NCI-H146 treated with DMSO at 0.1 percent for 48 hours (cell line): ENCODE measurements at regions not wholly inside any gene's neighbourhood (a gene's known extent, or its start where the extent isn't known, plus 50 kb on each side); places are given as distances from the start of the nearest gene placed in this dataset.
"Not testable (repeated sequence)": the region's sequence is repeated elsewhere in the genome, so short reads cannot be mapped to it uniquely, and the experiment has no call there.

Experiments used
- DNase-seq: peaks from one replicate; lab custom pipeline; 2025; ENCODE audit not compliant: unreplicated experiment; lab: John Stamatoyannopoulos, UW

- no peak for DNase-seq
Observed at GRCh38 chr16:50497592-50497991, 50.6 kb upstream of the NKD1 start.

DNA sequence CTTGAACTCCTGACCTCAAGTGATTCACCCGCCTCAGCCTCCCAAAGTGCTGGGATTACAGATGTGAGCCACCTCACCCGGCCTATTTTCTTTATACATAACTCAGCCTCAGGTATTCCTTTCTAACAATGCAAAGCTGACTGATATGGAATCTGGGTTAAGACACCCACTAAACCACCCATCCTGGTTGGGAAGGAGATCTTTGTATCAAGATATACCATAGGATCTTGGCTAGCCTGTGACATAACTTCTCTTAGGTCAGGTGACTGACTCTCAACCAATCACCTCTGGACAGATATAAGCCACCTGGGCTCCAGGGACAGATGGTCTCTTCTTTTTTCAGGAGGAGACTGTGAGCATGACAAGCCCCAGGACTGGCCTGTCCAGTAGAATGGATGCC, 51.2 kb upstream of the NKD1 start:
- no peak for DNase-seq

DNA sequence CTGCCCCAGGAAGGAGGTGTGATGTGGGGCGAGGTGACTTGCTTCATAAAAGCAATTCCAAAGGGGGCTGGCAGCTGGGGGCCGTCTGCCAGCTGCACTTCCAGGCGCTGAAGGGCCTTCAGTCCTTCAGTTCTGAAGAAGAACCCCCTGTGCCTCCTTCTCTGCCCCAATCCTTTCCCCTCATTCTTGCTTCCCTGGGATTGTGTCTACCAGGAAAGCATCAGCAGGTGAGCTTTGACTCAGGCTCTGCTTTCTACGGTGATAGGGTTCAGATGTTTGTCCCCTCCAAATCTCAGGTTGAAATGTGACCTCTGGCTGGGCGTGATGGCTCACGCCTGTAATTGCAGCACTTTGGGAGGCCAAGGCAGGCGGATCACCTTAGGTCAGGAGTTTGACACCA, 52.5 kb upstream of the NKD1 start:
- DNase-seq, result no peak

GRCh38 chr16:50494501-50495491, 53.4 kb upstream of the NKD1 start:
- DNase-seq, result no peak

DNA sequence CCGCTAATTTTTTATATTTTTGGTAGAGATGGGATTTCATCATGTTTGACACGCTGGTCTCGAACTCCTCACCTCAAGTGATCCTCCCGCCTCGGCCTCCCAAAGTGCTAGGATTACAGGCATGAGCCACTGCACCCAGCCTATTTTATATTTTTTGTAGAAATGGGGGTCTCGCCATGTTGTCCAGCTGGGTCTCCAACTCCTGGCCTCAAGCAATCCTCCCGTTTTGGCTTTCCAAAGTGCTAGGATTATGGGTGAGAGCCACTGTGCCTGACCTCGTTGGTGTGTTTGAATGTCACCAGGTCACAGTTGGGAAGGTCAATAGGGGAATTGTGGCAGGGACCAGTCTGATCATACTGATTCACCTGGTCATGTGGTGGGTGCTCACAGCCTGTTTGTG, 56.7 kb upstream of the NKD1 start:
- no peak for DNase-seq

DNA sequence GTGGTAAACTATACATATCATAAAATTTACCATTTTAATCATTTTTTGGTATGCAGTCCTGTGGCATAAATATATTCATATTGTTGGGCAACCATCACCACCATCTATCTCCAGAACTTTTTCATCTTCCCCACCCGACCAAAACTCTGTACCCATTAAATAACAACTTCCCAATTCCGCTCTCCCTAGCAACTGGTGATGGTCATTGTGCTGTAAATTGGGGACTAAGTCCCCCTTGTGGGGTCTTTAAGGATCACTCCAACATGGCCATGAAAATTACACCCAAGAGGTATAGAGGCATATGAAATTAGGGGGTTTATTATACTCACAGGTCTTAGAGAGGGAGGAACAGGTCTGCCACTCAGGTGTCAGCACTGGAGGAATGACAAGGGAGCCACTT, 57.4 kb upstream of the NKD1 start:
- DNase-seq, result no peak

- no peak for DNase-seq
Observed at GRCh38 chr16:50489182-50489581, 59.0 kb upstream of the NKD1 start.

- no peak for DNase-seq
Observed at GRCh38 chr16:50487528-50487927, 60.7 kb upstream of the NKD1 start.

DNA sequence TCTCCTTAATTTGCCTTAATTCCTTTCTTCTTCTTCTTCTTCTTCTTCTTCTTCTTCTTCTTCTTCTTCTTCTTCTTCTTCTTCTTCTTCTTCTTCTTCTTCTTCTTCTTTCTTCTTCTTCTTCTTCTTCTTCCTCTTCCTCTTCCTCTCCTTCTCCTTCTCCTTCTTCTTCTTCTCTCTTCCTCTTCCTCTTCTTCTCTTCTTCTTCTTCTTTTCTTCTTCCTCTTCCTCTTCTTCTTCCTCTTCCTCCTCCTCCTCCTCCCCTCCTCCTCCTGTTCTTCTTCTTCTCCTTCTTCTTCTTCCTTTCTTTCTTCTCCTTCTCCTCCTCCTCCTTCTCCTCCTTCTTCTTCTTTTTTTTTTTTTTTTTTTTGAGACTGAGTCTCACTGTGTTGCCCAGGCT, 62.0 kb upstream of the NKD1 start:
- not testable (repeated sequence) for DNase-seq

DNA sequence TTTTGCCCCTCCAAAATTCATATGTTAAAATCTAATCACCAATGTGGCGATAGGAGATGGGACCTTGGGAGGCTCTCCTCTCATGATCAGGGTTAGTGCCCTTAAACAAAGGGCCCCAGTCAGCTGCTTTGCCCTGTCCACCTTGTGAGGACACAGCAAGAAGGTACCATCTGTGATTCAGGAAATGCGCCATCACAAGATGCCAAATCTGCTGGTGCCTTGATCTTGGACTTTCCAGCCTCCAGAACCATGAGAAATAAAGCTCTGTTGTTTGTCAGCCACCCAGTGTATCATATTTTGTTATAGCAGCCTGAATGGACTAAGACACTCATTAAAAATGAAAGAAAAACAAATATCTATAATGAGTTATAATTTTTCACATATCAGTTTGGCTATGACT, 63.0 kb upstream of the NKD1 start:
- no peak for DNase-seq

DNA sequence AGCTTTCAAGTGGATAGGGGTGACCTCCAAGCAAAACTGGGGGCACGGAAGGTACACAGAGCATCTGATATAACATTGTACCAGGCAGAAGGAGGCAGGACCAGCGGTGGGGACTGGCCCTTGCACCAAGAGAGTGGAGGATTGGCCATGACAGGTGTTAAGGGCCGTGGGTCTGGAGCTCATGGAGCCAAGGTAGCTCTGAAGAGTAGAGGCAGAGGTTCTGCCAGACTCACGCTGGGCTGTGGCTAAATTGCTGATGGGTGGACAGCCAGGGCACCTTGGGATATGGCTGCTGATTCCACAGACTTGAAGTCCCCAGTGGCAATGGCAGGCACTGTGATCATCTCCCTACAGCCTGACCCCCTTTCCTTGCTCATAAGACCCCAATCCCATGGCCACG, 65.9 kb upstream of the NKD1 start:
- DNase-seq, result no peak

DNA sequence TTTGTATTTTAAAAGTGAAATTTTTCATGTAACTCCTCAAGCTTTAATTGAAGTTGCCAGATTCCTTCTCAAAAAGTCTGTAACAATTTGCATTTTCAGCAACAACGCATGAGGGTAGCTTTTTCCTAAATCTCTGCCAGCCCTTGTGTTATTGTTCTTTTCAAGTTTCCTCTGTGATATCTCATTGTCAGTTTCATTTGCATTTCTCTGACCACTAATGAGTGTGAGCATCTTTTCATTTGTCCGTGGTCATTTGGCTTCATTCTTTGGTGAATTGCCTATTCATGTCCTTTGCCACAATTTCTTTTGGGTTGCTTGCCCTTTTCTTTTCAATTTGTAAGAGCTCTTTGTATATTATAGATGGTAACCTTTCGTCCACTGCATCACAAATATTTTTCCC, 68.0 kb upstream of the NKD1 start:
- no peak for DNase-seq

GRCh38 chr16:50479771-50480170, 68.4 kb upstream of the NKD1 start:
- DNase-seq, result no peak

GRCh38 chr16:50478773-50479149, 69.4 kb upstream of the NKD1 start:
- peak; percentile 49 for DNase-seq

DNA sequence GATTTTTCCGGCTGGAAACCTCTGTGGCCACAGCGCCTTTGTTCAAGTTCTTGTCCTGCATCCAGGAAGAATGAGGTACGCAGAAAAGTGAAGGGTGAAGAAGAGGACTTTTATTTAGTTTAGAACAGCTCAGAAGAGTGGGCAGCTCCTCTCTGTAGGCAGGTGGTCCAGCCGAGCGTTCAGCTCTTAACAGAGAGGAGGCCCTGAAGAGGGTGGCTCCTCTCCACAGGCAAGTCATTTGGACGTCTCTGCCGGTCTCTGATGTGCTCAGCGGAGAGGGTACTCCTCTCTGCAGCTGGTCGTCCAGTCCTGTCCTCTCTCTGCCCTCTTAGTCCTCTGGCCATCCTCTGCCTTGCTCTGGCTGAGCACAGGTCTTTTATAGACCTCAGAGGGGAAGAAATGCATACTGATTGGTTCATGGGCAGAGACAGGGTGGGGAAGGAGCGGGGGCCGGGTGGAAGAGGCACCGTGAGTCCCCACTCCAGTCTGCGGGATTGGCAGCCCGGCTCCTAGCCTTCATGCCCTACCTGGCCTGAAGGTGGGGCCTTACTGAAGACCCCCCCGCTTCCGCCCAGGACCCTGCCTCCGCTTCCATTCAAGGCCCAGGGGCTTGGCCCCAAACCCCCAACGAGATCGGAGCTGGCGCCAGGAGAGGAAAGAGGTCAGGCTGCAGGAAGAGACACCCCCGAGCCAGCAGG, 70.0 kb upstream of the NKD1 start:
- no peak for DNase-seq

DNA sequence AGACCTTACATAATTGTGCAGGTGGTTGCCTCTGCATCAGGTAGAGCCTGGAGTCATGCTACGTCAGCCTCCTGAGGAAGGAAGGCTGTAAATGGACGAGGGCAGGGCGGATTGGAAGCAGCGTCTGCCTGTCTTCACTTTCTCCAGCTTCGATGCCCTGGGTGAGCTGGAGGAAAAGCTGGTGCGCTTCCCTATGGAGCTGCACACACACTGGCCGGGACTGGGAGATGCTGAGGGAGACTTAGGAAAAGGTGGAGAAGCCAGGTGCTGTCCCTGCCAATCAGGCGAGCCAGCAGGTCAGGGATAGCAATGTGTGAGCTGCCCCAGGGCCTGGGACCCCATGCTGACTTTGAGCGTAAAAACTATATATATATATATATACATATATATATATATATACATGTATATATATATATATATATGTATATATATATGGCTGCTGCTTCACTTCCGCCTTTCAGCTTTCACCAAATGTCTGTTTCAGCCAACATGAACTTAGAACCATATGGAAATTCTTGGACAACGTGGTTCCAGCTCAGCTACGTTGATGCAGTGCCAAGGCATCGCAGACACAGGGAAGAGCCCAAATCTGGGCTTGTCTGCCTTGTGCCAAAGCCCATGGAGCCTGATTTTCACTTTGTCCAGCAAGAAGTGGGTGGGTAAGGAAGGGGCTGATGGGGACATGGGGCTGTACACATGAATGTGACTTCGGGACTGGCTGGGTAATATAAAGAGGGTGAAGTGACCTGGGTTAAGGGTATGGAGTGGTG, 71.5 kb upstream of the NKD1 start:
- no peak for DNase-seq

DNA sequence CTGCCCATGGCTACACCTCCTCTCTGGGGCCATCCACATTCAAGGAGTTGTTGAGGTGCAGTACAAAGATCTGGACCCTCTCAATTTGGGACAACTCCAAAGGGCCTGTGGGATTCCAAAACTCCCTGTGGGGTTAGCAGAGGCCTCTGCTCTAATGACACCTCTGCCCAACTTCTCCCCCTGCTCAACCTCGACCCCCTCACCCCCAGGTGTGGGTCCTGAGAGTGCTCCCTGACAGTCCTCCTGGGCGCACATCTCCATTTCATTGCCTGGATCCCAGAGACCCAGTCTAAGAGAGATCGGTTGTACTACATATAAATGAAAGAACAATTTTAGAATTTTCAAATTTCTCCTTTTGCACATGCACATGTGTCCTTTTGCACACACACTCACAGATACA, 73.0 kb upstream of the NKD1 start:
- no peak for DNase-seq

DNA sequence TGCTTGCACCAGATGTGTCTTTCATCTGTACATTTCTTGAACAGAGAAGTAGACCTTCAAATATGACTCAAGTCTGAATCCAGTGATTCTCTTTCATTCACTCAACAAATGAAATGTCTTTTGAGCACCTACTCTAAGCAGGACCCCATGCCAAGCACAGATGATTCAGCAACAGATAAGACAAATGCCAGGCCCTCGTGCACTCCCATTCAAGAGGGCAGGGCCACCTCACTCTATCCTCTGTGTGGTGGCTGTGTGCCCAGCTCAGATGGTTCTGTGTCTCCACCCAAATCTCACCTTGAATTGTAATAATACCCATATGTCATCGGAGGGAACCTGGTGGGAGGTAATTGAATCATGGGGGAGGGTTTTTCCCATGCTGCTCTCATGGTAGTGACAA, 74.1 kb upstream of the NKD1 start:
- DNase-seq, result no peak

GRCh38 chr16:50473356-50473945, 74.7 kb upstream of the NKD1 start:
- peak; percentile 2 for DNase-seq

- DNase-seq, result no peak
Observed at GRCh38 chr16:50472472-50472871, 75.7 kb upstream of the NKD1 start.

DNA sequence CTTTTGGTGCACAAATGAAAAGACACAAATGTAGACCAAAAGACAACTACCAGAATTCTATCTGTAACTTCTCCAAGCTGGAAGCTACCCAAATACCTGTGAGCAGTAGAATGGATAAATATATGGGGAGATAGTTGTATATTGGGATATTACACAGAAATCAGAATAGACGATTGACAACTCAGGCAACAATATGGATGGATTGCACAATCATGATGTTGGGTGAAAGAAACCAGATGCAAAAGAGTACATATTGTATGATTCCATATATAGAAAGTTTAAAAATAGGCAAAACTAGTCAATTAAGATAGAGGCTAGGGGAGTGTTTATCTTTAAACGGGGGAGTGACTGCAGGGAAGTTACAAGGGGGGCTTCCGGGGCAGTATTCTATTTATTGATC, 77.5 kb upstream of the NKD1 start:
- DNase-seq, result no peak
